ENCODE measurements at regions not wholly inside any gene's neighbourhood (a gene's known extent, or its start where the extent isn't known, plus 50 kb on each side); places are given as distances from the start of the nearest gene placed in this dataset.

- DNase-seq: peak in 3 of 4 experiments; percentile 36 to 46 (median 38)
Observed at GRCh38 chr9:108325406-108325805, 530.4 kb downstream of the ACTL7B start.

GRCh38 chr9:108323615-108324014 is 532.2 kb downstream of the ACTL7B start:
- no peak for DNase-seq

GRCh38 chr9:108322326-108323098 is 533.3 kb downstream of the ACTL7B start:
- DNase-seq: no peak

- peak; percentile 46 to 77 (median 65) for DNase-seq
Observed at GRCh38 chr9:108316630-108317029, 539.2 kb downstream of the ACTL7B start.

- DNase-seq: no peak
Observed at GRCh38 chr9:108316066-108316465, 539.7 kb downstream of the ACTL7B start.

- DNase-seq: no peak
Observed at GRCh38 chr9:108311745-108312144, 544.0 kb downstream of the ACTL7B start.

- DNase-seq: no peak
Observed at GRCh38 chr9:108310202-108310601, 545.6 kb downstream of the ACTL7B start.

- peak; percentile 59 to 80 (median 72) for DNase-seq
Observed at GRCh38 chr9:108300306-108301287, 555.2 kb downstream of the ACTL7B start.

GRCh38 chr9:108297073-108297472 is 558.7 kb downstream of the ACTL7B start:
- peak; percentile 74 to 91 (median 86) for DNase-seq

GRCh38 chr9:108296056-108296455 is 559.7 kb downstream of the ACTL7B start:
- peak in 3 of 4 experiments; percentile 5 to 35 (median 26) for DNase-seq

GRCh38 chr9:108291586-108291932 is 564.2 kb downstream of the ACTL7B start:
- DNase-seq: no peak

GRCh38 chr9:108290839-108291585 is 564.8 kb downstream of the ACTL7B start:
- no peak for DNase-seq

GRCh38 chr9:108286638-108287206 is 569.1 kb downstream of the ACTL7B start:
- DNase-seq: no peak

- DNase-seq: no peak
Observed at GRCh38 chr9:108283696-108284095, 572.1 kb downstream of the ACTL7B start.

GRCh38 chr9:108282872-108283271 is 572.9 kb downstream of the ACTL7B start:
- DNase-seq: peak in 3 of 4 experiments; percentile 19 to 54 (median 34)

- no peak for DNase-seq
Observed at GRCh38 chr9:108281696-108282095, 574.1 kb downstream of the ACTL7B start.

- no peak for DNase-seq
Observed at GRCh38 chr9:108278341-108278740, 577.4 kb downstream of the ACTL7B start.

- DNase-seq: no peak
Observed at GRCh38 chr9:108277216-108277615, 578.6 kb downstream of the ACTL7B start.

GRCh38 chr9:108275906-108276305 is 579.9 kb downstream of the ACTL7B start:
- no peak for DNase-seq

GRCh38 chr9:108274971-108275370 is 580.8 kb downstream of the ACTL7B start:
- DNase-seq: no peak

- DNase-seq: peak in 1 of 4 experiments; percentile 10
Observed at GRCh38 chr9:108273988-108274387, 581.8 kb downstream of the ACTL7B start.

GRCh38 chr9:108272349-108272899 is 583.4 kb downstream of the ACTL7B start:
- peak; percentile 61 to 81 (median 72) for DNase-seq
